ENCODE measurements at regions not wholly inside any gene's neighbourhood (a gene's known extent, or its start where the extent isn't known, plus 50 kb on each side); places are given as distances from the start of the nearest gene placed in this dataset.

GRCh38 chr9:12874395-12874794 is 99.6 kb downstream of the LURAP1L start:
- no peak for DNase-seq

- no peak for DNase-seq
Observed at GRCh38 chr9:12875191-12875590, 100.4 kb downstream of the LURAP1L start.

GRCh38 chr9:12876872-12877271 is 102.1 kb downstream of the LURAP1L start:
- no peak for DNase-seq

- no peak for DNase-seq
Observed at GRCh38 chr9:12878351-12878978, 103.6 kb downstream of the LURAP1L start.

- DNase-seq = no peak
Observed at GRCh38 chr9:12879961-12880360, 105.1 kb downstream of the LURAP1L start.

GRCh38 chr9:12880406-12881015 is 105.7 kb downstream of the LURAP1L start:
- no peak for DNase-seq

GRCh38 chr9:12882430-12882829 is 107.6 kb downstream of the LURAP1L start:
- no peak for DNase-seq

GRCh38 chr9:12884736-12885395 is 110.0 kb downstream of the LURAP1L start:
- no peak for DNase-seq

- no peak for DNase-seq
Observed at GRCh38 chr9:12889402-12890106, 114.7 kb downstream of the LURAP1L start.

- DNase-seq = no peak
Observed at GRCh38 chr9:12891588-12891987, 116.8 kb downstream of the LURAP1L start.

GRCh38 chr9:12903316-12903715 is 128.5 kb downstream of the LURAP1L start:
- DNase-seq = no peak

- no peak for DNase-seq
Observed at GRCh38 chr9:12904261-12905000, 129.6 kb downstream of the LURAP1L start.

GRCh38 chr9:12906646-12907045 is 131.8 kb downstream of the LURAP1L start:
- DNase-seq = no peak

- DNase-seq = no peak
Observed at GRCh38 chr9:12908895-12909294, 134.1 kb downstream of the LURAP1L start.

GRCh38 chr9:12915366-12915954 is 140.6 kb downstream of the LURAP1L start:
- DNase-seq = no peak

- no peak for DNase-seq
Observed at GRCh38 chr9:12916042-12916441, 141.2 kb downstream of the LURAP1L start.

- DNase-seq = no peak
Observed at GRCh38 chr9:12920437-12920836, 145.6 kb downstream of the LURAP1L start.

- no peak for DNase-seq
Observed at GRCh38 chr9:12921621-12922020, 146.8 kb downstream of the LURAP1L start.

GRCh38 chr9:12922224-12922866 is 147.5 kb downstream of the LURAP1L start:
- DNase-seq = no peak

GRCh38 chr9:12923468-12924009 is 148.7 kb downstream of the LURAP1L start:
- DNase-seq = no peak

- no peak for DNase-seq
Observed at GRCh38 chr9:12930906-12931305, 156.1 kb downstream of the LURAP1L start.
